ENCODE measurements at regions not wholly inside any gene's neighbourhood (a gene's known extent, or its start where the extent isn't known, plus 50 kb on each side); places are given as distances from the start of the nearest gene placed in this dataset.

DNA sequence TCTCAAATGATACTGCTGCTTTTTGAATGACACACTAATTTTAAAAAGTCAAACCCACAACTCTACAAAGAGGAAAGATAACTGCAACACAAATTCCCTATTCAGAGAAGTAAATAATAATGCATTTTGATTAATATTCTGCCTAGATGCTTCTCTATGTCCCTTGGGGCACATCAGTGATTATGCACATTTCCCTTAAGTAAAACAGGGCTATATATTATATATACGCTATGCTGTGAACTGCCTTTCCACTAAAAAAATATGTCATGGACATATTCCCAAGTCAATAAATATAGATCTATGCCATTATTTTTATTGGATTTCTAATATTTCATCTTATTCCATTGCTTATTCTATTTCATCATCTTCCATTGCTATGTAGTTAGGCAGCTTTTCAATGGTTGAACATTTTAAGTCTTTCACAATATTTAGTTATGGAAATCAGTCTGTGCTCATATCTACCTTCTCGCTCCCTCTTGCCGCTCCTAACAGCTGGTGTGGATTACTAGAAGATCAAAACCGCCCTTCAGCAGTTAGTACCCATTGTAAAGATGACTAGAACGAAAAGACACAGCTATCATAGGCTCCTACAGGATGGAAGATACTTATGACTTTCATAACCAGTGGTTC is 468.2 kb upstream of the GOT2 start:
- TF ChIP-seq CTCF (IDR thresholded peaks at IDR 0.05) (no peak), POLR2A (IDR thresholded peaks at IDR 0.05) (no peak), EP300 (IDR thresholded peaks at IDR 0.05) (no peak)

All from ovary (tissue), 3 donors.